ENCODE measurements at regions not wholly inside any gene's neighbourhood (a gene's known extent, or its start where the extent isn't known, plus 50 kb on each side); places are given as distances from the start of the nearest gene placed in this dataset.

- Histone ChIP-seq H3K27me3 (ENCODE audit: control insufficient read depth in 4 of 4, insufficient read depth in 4 of 4, low read length in 3 of 4) (no peaks in the 10 kb centered on the region), H3K9ac (ENCODE audit: low read depth in 1 of 2, low read length in 2 of 2) (no peak overlapping the region), H3K27ac (ENCODE audit: low read depth in 1 of 2, low read length in 2 of 2) (no peak overlapping the region), H3K36me3 (ENCODE audit: control insufficient read depth in 4 of 4, insufficient read depth in 3 of 4, low read depth in 1 of 4, low read length in 3 of 4) (no peaks in the 10 kb centered on the region), H3K4me1 (ENCODE audit: control insufficient read depth in 4 of 4, insufficient read depth in 4 of 4, low read length in 3 of 4) (no peaks in the 10 kb centered on the region), H3K4me3 (ENCODE audit: low read depth in 1 of 3, low read length in 3 of 3) (no peak overlapping the region), H3K9me3 (ENCODE audit: control insufficient read depth in 4 of 4, low read length in 3 of 4) (no peaks in the 10 kb centered on the region)
- DNase-seq (ENCODE audit: low spot score): no peak
- TF ChIP-seq FOXA2 (IDR thresholded peaks at IDR 0.05) (no peak), YY1 (IDR thresholded peaks at IDR 0.05) (no peak), JUND (IDR thresholded peaks at IDR 0.05) (no peak), TAF1 (conservative IDR thresholded peaks at IDR 0.05) (no peak), SP1 (IDR thresholded peaks at IDR 0.05) (no peak), HNF4G (IDR thresholded peaks at IDR 0.05) (no peak), FOXA1 (IDR thresholded peaks at IDR 0.05) (no peak), GABPA (IDR thresholded peaks at IDR 0.05 in 1 of 2, conservative IDR thresholded peaks at IDR 0.05 in 1 of 2) (no peak), REST (IDR thresholded peaks at IDR 0.05) (no peak), ATF3 (IDR thresholded peaks at IDR 0.05) (no peak), RAD21 (IDR thresholded peaks at IDR 0.05) (no peak), RXRA (IDR thresholded peaks at IDR 0.05) (no peak), CTCF (IDR thresholded peaks at IDR 0.05; ENCODE audit: low read depth, low read length, missing input control) (no peak)
- WGBS: 92% methylated on average over 3 of the region's 3 CpGs
Measured at GRCh38 chr3:177746337-177746933, 549.2 kb upstream of the TBL1XR1 start.

GRCh38 chr3:177749836-177750235 is 552.6 kb upstream of the TBL1XR1 start:
- Histone ChIP-seq H3K27me3 (ENCODE audit: control insufficient read depth in 4 of 4, insufficient read depth in 4 of 4, low read length in 3 of 4) (no peaks in the 10 kb centered on the region), H3K9ac (ENCODE audit: low read depth in 1 of 2, low read length in 2 of 2) (no peak overlapping the region), H3K4me1 (ENCODE audit: control insufficient read depth in 4 of 4, insufficient read depth in 4 of 4, low read length in 3 of 4) (no peaks in the 10 kb centered on the region), H3K36me3 (ENCODE audit: control insufficient read depth in 4 of 4, insufficient read depth in 3 of 4, low read depth in 1 of 4, low read length in 3 of 4) (peaks cover 0 to 2% (median 0%) of the 10 kb centered on the region in 4 donors), H3K4me3 (ENCODE audit: low read depth in 1 of 3, low read length in 3 of 3) (no peak overlapping the region), H3K27ac (ENCODE audit: low read depth in 1 of 2, low read length in 2 of 2) (no peak overlapping the region), H3K9me3 (ENCODE audit: control insufficient read depth in 4 of 4, low read length in 3 of 4) (no peaks in the 10 kb centered on the region)
- WGBS: 93% methylated on average over 1 of the region's 1 CpG
- DNase-seq (ENCODE audit: low spot score): no peak
- TF ChIP-seq RAD21 (IDR thresholded peaks at IDR 0.05) (no peak), SP1 (IDR thresholded peaks at IDR 0.05) (no peak), CTCF (IDR thresholded peaks at IDR 0.05; ENCODE audit: low read depth, low read length, missing input control) (no peak), EGR1 (IDR thresholded peaks at IDR 0.05; ENCODE audit: low read depth in 2 of 2) (no peak), ATF3 (IDR thresholded peaks at IDR 0.05) (no peak), NR2F2 (IDR thresholded peaks at IDR 0.05) (no peak), TAF1 (conservative IDR thresholded peaks at IDR 0.05) (no peak), REST (IDR thresholded peaks at IDR 0.05) (no peak), YY1 (IDR thresholded peaks at IDR 0.05) (no peak), MAX (IDR thresholded peaks at IDR 0.05) (no peak), ZBTB33 (IDR thresholded peaks at IDR 0.05) (no peak), RXRA (IDR thresholded peaks at IDR 0.05) (no peak), JUND (IDR thresholded peaks at IDR 0.05) (no peak), GABPA (IDR thresholded peaks at IDR 0.05 in 1 of 2, conservative IDR thresholded peaks at IDR 0.05 in 1 of 2) (no peak)
